Activated naive CD4-positive, alpha-beta T cell (primary cell): ENCODE measurements at regions not wholly inside any gene's neighbourhood (a gene's known extent, or its start where the extent isn't known, plus 50 kb on each side); places are given as distances from the start of the nearest gene placed in this dataset.
"Not testable (repeated sequence)": the region's sequence is repeated elsewhere in the genome, so short reads cannot be mapped to it uniquely, and the experiment has no call there.

Experiments
- DNase-seq, 4 experiments: peaks; one replicate each; lab custom pipeline; 2025; lab: John Stamatoyannopoulos, UW

DNA sequence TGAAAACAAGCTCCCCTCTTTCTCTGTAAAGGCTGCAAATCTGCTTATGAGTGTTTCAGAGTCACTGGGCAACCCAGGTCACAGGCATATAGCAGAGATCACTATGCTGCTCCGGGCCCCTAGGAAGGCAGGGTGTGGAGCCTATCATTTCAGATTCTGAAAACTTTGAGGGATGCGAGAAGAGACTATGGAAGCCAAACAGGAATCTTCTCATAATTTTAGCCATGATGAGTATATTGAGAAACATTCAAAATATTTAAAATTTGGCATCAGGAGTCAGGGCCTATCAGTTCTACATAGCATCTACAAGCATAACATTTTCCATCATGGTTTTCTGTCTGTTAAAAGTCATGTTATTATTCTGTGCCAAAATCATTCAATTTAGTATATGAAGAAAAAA lies 61.7 kb upstream of the ATXN3L start:
- DNase-seq, result no peak

- DNase-seq, result no peak
These were observed 60.4 kb upstream of the ATXN3L start for GRCh38 chrX:13380211-13380610.

DNA sequence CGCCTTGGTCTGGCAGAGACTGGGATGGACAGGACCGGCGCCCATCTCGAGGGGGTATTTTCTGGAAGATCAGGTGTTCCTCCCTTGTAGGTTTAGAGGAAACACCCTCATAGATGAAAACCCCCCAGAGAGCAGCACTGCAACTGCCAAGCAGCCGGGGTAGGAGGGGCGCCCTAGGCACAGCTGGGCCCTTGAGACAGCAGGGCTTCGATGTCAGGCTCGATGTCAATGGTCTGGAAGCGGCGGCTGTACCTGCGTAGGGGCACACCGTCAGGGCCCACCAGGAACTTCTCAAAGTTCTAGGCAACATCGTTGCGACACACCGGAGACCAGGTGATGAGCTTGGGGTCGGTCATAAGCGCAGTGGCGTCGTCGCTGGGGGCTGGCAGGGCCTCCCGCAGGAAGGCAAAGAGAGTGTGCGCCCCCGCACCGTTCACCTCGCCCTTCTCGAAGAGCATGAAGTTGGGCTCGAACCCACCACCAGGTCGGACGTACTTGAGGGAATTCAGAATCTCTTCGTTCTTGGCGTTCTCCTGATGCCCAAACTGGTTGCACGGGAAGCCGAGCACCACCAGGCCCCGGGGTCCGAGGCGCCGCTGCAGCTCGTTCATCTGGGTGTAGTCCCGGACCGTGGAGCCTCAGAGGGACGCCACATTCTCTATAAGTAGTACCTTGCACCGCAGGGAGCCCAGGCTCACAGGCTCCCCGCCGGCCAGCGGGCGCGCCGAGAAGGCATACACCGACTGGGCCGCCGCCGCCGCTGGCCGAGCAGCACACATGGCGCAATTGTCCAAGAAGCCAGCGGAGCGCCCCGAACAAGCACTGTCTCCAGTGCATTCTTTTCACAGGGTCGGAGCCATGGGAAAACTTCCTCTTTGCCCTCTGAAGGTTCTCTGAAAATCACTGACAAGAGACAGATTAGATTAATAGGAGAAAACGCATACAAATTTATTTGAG lies 59.0 kb upstream of the ATXN3L start:
- DNase-seq, result not testable (repeated sequence)

GRCh38 chrX:13377550-13377934 lies 57.7 kb upstream of the ATXN3L start:
- DNase-seq, result no peak

GRCh38 chrX:13376857-13377549 lies 57.1 kb upstream of the ATXN3L start:
- DNase-seq, result no peak

GRCh38 chrX:13375596-13375995 lies 55.7 kb upstream of the ATXN3L start:
- DNase-seq, result not testable (repeated sequence)

DNA sequence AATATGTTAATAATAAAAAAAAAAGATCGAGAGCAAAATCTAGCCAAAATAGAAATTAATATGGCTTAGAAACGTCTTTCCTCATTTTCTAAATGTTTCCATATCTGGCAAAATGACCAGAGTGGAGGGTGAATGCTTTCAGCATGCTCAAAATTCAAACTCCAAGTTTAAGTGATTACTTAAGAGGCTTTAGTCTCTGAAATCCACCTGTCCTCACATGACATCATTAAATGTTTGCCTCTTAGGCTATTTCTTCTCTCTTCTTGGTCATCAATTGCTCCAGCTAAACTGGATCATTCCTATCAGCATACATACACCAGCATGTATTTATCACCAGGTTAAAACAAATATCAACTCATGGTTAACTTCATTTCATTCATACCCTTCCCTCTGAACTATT lies 54.5 kb upstream of the ATXN3L start:
- no peak for DNase-seq

DNA sequence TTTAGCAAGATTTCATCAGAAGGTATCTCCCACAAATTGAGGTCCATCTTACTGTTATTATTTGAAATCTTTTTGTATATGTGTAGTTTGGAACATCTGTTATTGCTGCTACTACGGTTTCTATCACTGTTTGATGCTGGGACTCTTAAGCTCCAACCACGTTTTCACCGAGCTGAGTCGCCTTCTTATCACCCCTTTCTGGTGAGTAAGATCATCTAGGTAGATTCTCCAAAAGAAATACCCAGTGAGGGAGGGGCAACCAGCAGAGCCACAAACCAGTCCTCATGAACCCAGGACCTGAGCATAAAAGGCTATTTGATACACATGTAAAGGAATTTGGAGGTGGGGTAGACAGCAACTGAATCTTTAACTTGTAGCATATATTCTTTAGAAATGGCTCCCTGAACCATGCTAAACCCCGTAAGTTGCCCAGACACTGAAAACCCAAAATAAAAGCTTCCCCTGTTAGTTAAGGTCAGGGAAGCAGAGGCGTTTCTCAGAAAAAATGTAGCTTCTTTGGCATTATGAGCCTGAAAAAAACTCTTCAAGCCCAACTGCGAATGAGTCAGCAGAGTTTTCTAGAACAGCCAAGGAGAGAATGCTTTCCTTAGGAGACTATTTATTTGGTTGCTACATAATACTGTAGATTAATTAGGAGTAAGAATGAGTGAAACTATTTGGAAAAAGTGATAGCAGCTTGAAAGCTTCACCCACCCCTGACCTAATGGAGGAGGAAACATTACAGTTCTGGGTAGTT lies 53.8 kb upstream of the ATXN3L start:
- no peak for DNase-seq

DNA sequence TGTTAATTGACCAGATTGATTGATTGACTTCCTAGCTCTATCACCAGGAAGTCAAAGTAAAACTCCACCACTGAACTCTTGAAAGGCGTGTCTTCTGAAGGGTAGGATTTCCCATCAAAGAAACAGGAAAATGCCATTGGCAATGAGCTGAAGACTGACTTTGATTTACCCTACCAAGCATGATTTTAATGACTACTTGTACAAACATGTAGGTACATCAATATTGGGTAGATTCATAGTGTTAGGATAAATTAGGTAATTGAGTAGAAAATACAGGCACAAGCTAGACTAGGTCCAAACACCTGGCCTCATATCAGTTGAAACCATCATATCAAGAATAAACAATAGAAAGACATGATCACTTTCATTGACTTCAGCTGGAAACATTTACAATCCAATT lies 53.2 kb upstream of the ATXN3L start:
- no peak for DNase-seq

- DNase-seq, result no peak
These were observed 52.5 kb upstream of the ATXN3L start for GRCh38 chrX:13372203-13372980.

GRCh38 chrX:13371186-13371585 lies 51.3 kb upstream of the ATXN3L start:
- DNase-seq, result no peak

- DNase-seq, result no peak
These were observed 50.9 kb upstream of the ATXN3L start for GRCh38 chrX:13370713-13371112.
